GM13976 (cell line): ENCODE measurements at regions not wholly inside any gene's neighbourhood (a gene's known extent, or its start where the extent isn't known, plus 50 kb on each side); places are given as distances from the start of the nearest gene placed in this dataset.

Source experiments
- DNase-seq: peaks from one replicate; pipeline ENCODE4 v3.0.0; 2012; ENCODE audit warnings: low spot score
- CTCF ChIP-seq: IDR thresholded peaks from 2 replicates; pipeline ENCODE4 v1.5.1; 2012; ENCODE audit warnings: borderline replicate concordance, mild to moderate bottlenecking; ENCODE audit not compliant: insufficient read depth; ENCODE audit errors: extremely low read depth, missing control alignments, control extremely low read depth
- in situ Hi-C: fragments of 300-500 bp; cut with MboI; formaldehyde crosslinking; loops from one replicate; pipeline ENCODE4 v1.12.0; 2022; ENCODE audit warnings: low sequenced_read_pairs, mixed read lengths, inconsistent platforms; ENCODE audit not compliant: unreplicated experiment

- no peak for DNase-seq
- TF ChIP-seq CTCF = no peak
- in situ Hi-C loops = no loop called here
Measured at GRCh38 chr1:193747579-193747978, 561.2 kb upstream of the B3GALT2 start.

GRCh38 chr1:193741228-193741627 is 554.8 kb upstream of the B3GALT2 start:
- no peak for DNase-seq

GRCh38 chr1:193740762-193741161 is 554.3 kb upstream of the B3GALT2 start:
- DNase-seq = no peak
- no peak for TF ChIP-seq CTCF
- in situ Hi-C loops = no loop called here

More at GRCh38 chr1:193741228-193741627, 554.8 kb upstream of the B3GALT2 start:
- TF ChIP-seq CTCF = no peak
- in situ Hi-C loops = no loop called here

GRCh38 chr1:193736507-193736906 is 550.1 kb upstream of the B3GALT2 start:
- no peak for DNase-seq
- TF ChIP-seq CTCF = no peak
- in situ Hi-C loops = no loop called here

- no peak for TF ChIP-seq CTCF
- in situ Hi-C loops = no loop called here
Measured at GRCh38 chr1:193733674-193734073, 547.3 kb upstream of the B3GALT2 start.

GRCh38 chr1:193730017-193730416 is 543.6 kb upstream of the B3GALT2 start:
- in situ Hi-C loops = no loop called here
- no peak for DNase-seq
- no peak for TF ChIP-seq CTCF

More at GRCh38 chr1:193733674-193734073, 547.3 kb upstream of the B3GALT2 start:
- no peak for DNase-seq

GRCh38 chr1:193729429-193729828 is 543.0 kb upstream of the B3GALT2 start:
- DNase-seq = no peak
- no peak for TF ChIP-seq CTCF
- in situ Hi-C loops = no loop called here
